GM23248 (cell line): ENCODE measurements at regions not wholly inside any gene's neighbourhood (a gene's known extent, or its start where the extent isn't known, plus 50 kb on each side); places are given as distances from the start of the nearest gene placed in this dataset.

Experiments used
- EZH2 ChIP-seq: fragments of 200-600 bp; sonication (generic); IDR thresholded peaks from 2 replicates; pipeline ENCODE4 v1.6.1; 2018; ENCODE audit warnings: antibody characterized with exemption, mild to moderate bottlenecking; ENCODE audit not compliant: insufficient read depth, poor library complexity, severe bottlenecking
- EZH2phosphoT487 ChIP-seq: fragments of 200-600 bp; sonication (generic); IDR thresholded peaks from 2 replicates; pipeline ENCODE4 v1.6.1; 2018; ENCODE audit warnings: antibody characterized with exemption, moderate library complexity, mild to moderate bottlenecking, low read depth; ENCODE audit not compliant: insufficient read depth

DNA sequence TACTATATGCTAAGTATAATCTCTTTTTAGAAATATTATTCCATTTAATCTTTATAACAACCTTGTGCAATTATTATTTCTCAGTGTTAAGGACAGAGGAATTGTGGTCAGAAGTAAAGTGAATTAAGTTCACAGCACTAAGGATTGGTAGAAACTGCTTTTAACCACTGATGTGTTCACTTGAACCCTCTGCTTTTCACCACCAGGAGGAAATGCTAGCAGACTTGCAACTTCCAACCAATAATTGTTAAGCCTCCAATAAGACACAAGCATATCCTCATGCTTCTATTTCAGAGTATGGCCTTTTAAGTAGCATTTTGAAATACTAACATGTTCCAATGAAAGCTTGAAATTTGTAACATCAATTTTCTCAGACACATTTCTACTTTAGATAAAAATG is 527.4 kb downstream of the SI start:
- TF ChIP-seq EZH2 = no peak
- no peak for TF ChIP-seq EZH2phosphoT487
